Ascending aorta (tissue), 2 donors: ENCODE measurements at regions not wholly inside any gene's neighbourhood (a gene's known extent, or its start where the extent isn't known, plus 50 kb on each side); places are given as distances from the start of the nearest gene placed in this dataset.

Experiments used
- DNase-seq, 2 donors: peaks; one replicate each; pipeline ENCODE4 v3.0.0-alpha.2; 2019; ENCODE audit warnings: low spot score in 2 of 2
- H3K27ac ChIP-seq, 2 donors: fragments of 200-600 bp; sonication (generic); one replicate each; pipeline ENCODE4 v1.5.1; 2016 to 2017; ENCODE audit warnings: mild to moderate bottlenecking in 1 of 2
- H3K27me3 ChIP-seq: fragments of 200-600 bp; sonication (generic); one replicate; pipeline ENCODE4 v1.5.1; 2017
- H3K36me3 ChIP-seq, 2 donors: fragments of 200-600 bp; sonication (generic); one replicate each; pipeline ENCODE4 v1.5.1; 2016
- H3K4me1 ChIP-seq, 2 donors: fragments of 200-600 bp; sonication (generic); one replicate each; pipeline ENCODE4 v1.5.1; 2016 to 2017; ENCODE audit warnings: mild to moderate bottlenecking in 1 of 2
- H3K4me3 ChIP-seq, 2 donors: fragments of 200-600 bp; sonication (generic); one replicate each; pipeline ENCODE4 v1.5.1; 2016 to 2017; ENCODE audit warnings: mild to moderate bottlenecking in 1 of 2
- H3K9me3 ChIP-seq, 2 donors: fragments of 200-600 bp; sonication (generic); one replicate each; pipeline ENCODE4 v1.5.1; 2016
- intact Hi-C: fragments of 100-400 bp; cut with DNase I; formaldehyde crosslinking; loops from one replicate; pipeline ENCODE4 v1.15.1; 2023
- TF ChIP-seq, protein P1 (sequence below), 3 experiments: fragments of 200-600 bp in 2 of 3; fragments of 450-650 bp in 1 of 3; sonication (generic) in 2 of 3; IDR thresholded peaks; one replicate each; pipeline ENCODE4 v1.5.1; 2016 to 2019; ENCODE audit warnings: antibody characterized with exemption in 3 of 3, mild to moderate bottlenecking in 1 of 3, moderate library complexity in 1 of 3

DNA sequence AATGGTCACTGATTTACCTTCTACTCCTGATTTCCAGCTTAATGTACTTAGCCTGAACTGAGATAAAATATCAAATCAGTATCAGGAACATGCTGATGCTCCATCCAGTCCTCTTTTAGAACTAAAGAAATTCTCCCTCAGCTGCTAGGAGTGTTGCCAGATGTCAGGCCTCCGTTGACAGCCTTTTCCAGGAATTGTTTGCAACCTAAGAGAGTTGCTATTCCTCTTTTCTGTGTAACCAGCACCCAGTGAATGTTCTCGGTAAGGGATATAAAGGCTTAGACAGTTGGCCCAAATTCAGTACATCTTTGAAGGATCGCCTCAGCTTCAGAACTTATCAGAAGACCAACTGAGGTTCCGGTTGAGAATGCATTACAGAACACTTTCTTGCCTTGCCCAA is 559.0 kb downstream of the PCDH17 start:
- TF ChIP-seq, protein P1, sequence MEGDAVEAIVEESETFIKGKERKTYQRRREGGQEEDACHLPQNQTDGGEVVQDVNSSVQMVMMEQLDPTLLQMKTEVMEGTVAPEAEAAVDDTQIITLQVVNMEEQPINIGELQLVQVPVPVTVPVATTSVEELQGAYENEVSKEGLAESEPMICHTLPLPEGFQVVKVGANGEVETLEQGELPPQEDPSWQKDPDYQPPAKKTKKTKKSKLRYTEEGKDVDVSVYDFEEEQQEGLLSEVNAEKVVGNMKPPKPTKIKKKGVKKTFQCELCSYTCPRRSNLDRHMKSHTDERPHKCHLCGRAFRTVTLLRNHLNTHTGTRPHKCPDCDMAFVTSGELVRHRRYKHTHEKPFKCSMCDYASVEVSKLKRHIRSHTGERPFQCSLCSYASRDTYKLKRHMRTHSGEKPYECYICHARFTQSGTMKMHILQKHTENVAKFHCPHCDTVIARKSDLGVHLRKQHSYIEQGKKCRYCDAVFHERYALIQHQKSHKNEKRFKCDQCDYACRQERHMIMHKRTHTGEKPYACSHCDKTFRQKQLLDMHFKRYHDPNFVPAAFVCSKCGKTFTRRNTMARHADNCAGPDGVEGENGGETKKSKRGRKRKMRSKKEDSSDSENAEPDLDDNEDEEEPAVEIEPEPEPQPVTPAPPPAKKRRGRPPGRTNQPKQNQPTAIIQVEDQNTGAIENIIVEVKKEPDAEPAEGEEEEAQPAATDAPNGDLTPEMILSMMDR (IDR thresholded peaks at IDR 0.05) = no peak
- intact Hi-C loops = no loop called here
- DNase-seq = no peak
- H3K27ac ChIP-seq = no peak overlapping the region
- H3K4me1 ChIP-seq = no peaks in the 10 kb centered on the region
- no peaks in the 10 kb centered on the region for H3K9me3 ChIP-seq
- H3K36me3 ChIP-seq = no peaks in the 10 kb centered on the region
- no peak overlapping the region for H3K4me3 ChIP-seq
- H3K27me3 ChIP-seq = no peaks in the 10 kb centered on the region

DNA sequence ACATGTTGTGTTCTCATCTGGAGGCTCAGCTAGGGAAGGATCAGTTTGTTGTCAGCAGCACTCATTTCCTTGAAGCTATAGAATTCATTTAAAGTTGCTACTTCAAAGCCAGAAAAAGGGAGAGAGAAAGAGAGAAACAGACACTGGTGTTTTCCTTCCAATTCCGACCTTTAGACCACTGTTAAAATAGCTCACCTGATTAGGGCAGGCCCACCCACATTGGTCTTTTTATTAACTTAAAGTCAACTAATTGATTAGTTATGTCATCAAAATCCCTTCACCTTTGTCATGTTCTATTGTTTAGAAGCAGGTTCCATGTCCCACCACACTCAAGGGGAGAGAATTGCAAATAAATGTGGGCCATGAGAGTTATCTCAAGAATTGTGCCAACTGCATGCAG is 560.2 kb downstream of the PCDH17 start:
- Histone ChIP-seq H3K9me3 (no peaks in the 10 kb centered on the region), H3K36me3 (no peaks in the 10 kb centered on the region), H3K27me3 (no peaks in the 10 kb centered on the region), H3K4me1 (no peaks in the 10 kb centered on the region), H3K4me3 (no peak overlapping the region), H3K27ac (no peak overlapping the region)
- intact Hi-C loops = no loop called here
- TF ChIP-seq, protein P1 (IDR thresholded peaks at IDR 0.05) = no peak
- DNase-seq = no peak

DNA sequence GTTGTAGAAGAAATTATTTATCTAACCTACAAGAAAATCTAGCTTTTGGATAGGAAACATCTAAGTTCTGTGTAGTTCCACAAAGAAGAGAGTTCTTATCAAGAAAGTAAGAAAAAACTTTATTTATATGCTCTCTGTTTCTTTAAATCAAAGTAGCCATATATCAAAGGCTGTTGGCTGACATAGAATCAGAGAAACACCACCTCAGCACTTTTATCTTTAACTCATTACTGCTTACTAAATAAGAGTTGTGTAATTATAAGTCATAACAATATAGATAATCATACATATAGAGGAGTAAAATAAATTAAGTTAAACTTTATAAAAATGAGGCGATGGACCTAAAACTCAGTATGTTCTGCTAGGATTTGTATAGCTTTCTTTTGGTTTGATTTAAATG is 570.6 kb downstream of the PCDH17 start:
- H3K27ac ChIP-seq = no peak overlapping the region
- intact Hi-C loops = no loop called here

DNA sequence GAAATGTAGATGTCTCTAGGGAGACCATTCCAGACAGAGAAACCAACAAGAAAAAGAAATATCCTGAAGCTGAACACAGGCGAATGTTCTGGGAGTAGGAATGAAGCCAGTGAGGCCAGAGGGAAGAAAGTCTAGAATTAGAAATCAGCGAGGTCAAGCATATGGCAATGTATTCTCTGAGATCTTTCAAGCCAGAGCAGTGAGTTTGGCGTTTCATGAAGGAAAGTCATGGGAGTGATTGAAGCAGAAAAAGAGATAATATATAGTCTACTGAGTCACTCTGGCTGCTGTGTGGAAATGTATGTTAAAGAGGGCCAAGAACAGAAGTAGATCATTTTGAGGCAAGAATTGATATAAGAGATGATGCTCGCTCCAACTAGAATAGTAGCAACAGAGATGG is 576.0 kb downstream of the PCDH17 start:
- TF ChIP-seq, protein P1 (IDR thresholded peaks at IDR 0.05) = no peak
- no peaks in the 10 kb centered on the region for H3K9me3 ChIP-seq
- no peak overlapping the region for H3K27ac ChIP-seq
- H3K4me3 ChIP-seq = no peak overlapping the region
- intact Hi-C loops = no loop called here
- H3K27me3 ChIP-seq = no peaks in the 10 kb centered on the region
- DNase-seq = no peak
- H3K4me1 ChIP-seq = no peaks in the 10 kb centered on the region
- H3K36me3 ChIP-seq = no peaks in the 10 kb centered on the region

More for the DNA sequence above, 570.6 kb downstream of the PCDH17 start:
- H3K27me3 ChIP-seq = no peaks in the 10 kb centered on the region
- H3K36me3 ChIP-seq = no peaks in the 10 kb centered on the region
- no peaks in the 10 kb centered on the region for H3K4me1 ChIP-seq
- DNase-seq = no peak
- H3K9me3 ChIP-seq = no peaks in the 10 kb centered on the region
- TF ChIP-seq, protein P1 (IDR thresholded peaks at IDR 0.05) = no peak
- H3K4me3 ChIP-seq = no peak overlapping the region

DNA sequence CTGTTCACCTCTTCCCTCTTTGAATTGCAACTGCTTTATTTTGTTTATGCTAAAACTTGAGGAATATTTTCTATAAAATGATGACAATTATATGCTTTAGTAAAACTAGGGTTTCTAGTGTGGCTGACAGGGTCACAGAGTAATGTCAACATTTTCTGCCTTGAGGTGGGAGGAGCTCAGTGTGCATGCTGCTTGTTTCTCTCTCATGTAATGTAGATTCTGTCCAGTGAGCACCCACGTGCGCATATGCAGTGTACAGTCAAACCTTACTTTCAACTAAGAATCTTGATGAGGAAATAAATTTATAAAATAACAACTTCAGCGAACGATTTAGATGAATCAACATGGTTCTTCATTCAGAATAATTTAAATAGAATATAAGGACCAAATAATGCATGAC is 603.9 kb downstream of the PCDH17 start:
- Histone ChIP-seq H3K4me1 (no peaks in the 10 kb centered on the region), H3K36me3 (no peaks in the 10 kb centered on the region), H3K27me3 (no peaks in the 10 kb centered on the region), H3K27ac (no peak overlapping the region), H3K4me3 (no peak overlapping the region), H3K9me3 (no peaks in the 10 kb centered on the region)
- no peak for DNase-seq
- intact Hi-C loops = no loop called here
- TF ChIP-seq, protein P1 (IDR thresholded peaks at IDR 0.05) = no peak
